Tibial nerve (tissue), 3 donors: ENCODE measurements at regions not wholly inside any gene's neighbourhood (a gene's known extent, or its start where the extent isn't known, plus 50 kb on each side); places are given as distances from the start of the nearest gene placed in this dataset.

ENCODE experiments used
- POLR2A ChIP-seq, 2 donors: fragments of 450-650 bp; IDR thresholded peaks; one replicate each; pipeline ENCODE4 v1.6.1; 2017; ENCODE audit warnings: antibody characterized with exemption in 2 of 2, mild to moderate bottlenecking in 2 of 2, moderate library complexity in 2 of 2
- TF ChIP-seq, protein P1 (sequence below), 5 experiments: fragments of 200-600 bp in 3 of 5; fragments of 450-650 bp in 2 of 5; sonication (generic) in 3 of 5; IDR thresholded peaks; one replicate each; pipeline ENCODE4 v1.5.1; 2016 to 2019; ENCODE audit warnings: antibody characterized with exemption in 5 of 5, mild to moderate bottlenecking in 3 of 5, moderate library complexity in 2 of 5

DNA sequence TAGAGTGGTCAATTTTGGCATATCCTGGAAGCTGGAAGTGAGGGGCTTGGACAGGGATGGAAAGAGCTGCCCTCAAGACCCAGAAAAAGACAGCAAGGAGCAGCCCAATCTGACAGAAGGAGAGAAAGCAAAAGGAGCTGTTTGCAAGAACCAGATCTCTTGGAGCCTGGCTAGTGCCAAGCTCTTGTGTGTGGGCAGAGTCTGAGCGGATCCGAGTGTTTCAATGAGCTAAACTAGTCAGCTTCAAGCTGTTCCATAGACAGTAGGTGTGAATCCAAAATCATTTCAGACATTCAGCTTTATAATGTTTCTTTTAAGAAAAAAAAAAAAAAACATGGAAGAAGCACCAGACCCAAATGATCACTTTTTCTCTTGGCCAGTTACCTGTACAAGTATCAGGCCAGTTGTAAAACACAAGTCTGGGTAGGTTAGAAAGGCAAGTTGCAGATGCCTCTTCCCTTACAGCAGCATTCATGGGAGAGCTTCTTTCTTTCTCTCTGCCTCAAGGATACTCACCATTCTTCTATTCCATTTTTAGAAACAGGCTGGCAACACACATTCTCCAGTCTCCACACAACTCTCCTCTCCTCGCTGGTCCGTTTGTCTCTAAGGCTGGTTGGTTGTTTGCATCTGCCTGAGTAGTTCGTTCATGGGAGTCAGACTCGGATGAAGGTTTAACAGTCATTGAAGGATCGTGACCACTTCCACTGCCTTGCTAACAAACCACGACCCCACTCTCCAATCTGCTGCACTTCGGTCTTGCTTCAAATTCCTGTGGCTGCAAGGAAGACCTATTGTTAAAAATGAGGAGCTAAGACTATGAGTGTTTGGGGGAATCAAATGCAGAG lies 105.2 kb upstream of the GATB start:
- TF ChIP-seq, protein P1, sequence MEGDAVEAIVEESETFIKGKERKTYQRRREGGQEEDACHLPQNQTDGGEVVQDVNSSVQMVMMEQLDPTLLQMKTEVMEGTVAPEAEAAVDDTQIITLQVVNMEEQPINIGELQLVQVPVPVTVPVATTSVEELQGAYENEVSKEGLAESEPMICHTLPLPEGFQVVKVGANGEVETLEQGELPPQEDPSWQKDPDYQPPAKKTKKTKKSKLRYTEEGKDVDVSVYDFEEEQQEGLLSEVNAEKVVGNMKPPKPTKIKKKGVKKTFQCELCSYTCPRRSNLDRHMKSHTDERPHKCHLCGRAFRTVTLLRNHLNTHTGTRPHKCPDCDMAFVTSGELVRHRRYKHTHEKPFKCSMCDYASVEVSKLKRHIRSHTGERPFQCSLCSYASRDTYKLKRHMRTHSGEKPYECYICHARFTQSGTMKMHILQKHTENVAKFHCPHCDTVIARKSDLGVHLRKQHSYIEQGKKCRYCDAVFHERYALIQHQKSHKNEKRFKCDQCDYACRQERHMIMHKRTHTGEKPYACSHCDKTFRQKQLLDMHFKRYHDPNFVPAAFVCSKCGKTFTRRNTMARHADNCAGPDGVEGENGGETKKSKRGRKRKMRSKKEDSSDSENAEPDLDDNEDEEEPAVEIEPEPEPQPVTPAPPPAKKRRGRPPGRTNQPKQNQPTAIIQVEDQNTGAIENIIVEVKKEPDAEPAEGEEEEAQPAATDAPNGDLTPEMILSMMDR (IDR thresholded peaks at IDR 0.05) = no peak
- TF ChIP-seq POLR2A (IDR thresholded peaks at IDR 0.05) = no peak
